22Rv1 (cell line): ENCODE measurements at regions not wholly inside any gene's neighbourhood (a gene's known extent, or its start where the extent isn't known, plus 50 kb on each side); places are given as distances from the start of the nearest gene placed in this dataset.
A peak's percentile ranks its signal among the peaks of the same experiment; 100 is the strongest.
"Not testable (repeated sequence)": the region's sequence is repeated elsewhere in the genome, so short reads cannot be mapped to it uniquely, and the experiment has no call there.

Experiments
- H3K27ac ChIP-seq: fragments of 450-650 bp; 2 replicates; pipeline ENCODE4 v1.5.1; 2017
- CTCF ChIP-seq: fragments of 450-650 bp; IDR thresholded peaks from 2 replicates; pipeline ENCODE4 v1.5.1; 2017; ENCODE audit warnings: mild to moderate bottlenecking
- ZFX ChIP-seq: fragments of 450-650 bp; IDR thresholded peaks from 2 replicates; pipeline ENCODE4 v1.6.1; 2017; ENCODE audit warnings: antibody characterized with exemption, borderline replicate concordance

- TF ChIP-seq CTCF: 0 out of 2 replicates have a peak, but pooled peaks have one; percentile 18
- no peak for TF ChIP-seq ZFX
- H3K27ac ChIP-seq: no peak overlapping the region
Measured at GRCh38 chr2:35454966-35455638, 900.5 kb upstream of the CRIM1 start.

- no peak overlapping the region for H3K27ac ChIP-seq
- TF ChIP-seq ZFX: no peak
- TF ChIP-seq CTCF: no peak
Measured at GRCh38 chr2:35447821-35448220, 907.8 kb upstream of the CRIM1 start.

- no peak overlapping the region for H3K27ac ChIP-seq
- no peak for TF ChIP-seq ZFX
- no peak for TF ChIP-seq CTCF
Measured at GRCh38 chr2:35447215-35447614, 908.4 kb upstream of the CRIM1 start.

- no peak overlapping the region for H3K27ac ChIP-seq
- no peak for TF ChIP-seq CTCF
- no peak for TF ChIP-seq ZFX
Measured at GRCh38 chr2:35443087-35443486, 912.5 kb upstream of the CRIM1 start.

- H3K27ac ChIP-seq: not testable (repeated sequence)
Measured at GRCh38 chr2:35441575-35441974, 914.0 kb upstream of the CRIM1 start.

GRCh38 chr2:35440308-35440707, 915.3 kb upstream of the CRIM1 start:
- H3K27ac ChIP-seq: not testable (repeated sequence)

GRCh38 chr2:35436893-35437292, 918.7 kb upstream of the CRIM1 start:
- not testable (repeated sequence) for H3K27ac ChIP-seq

- H3K27ac ChIP-seq: no peak overlapping the region
- TF ChIP-seq CTCF (peak; percentile 81), ZFX (no peak)
Measured at GRCh38 chr2:35428548-35428947, 927.0 kb upstream of the CRIM1 start.

- no peak overlapping the region for H3K27ac ChIP-seq
- TF ChIP-seq ZFX (no peak), CTCF (no peak)
Measured at GRCh38 chr2:35421485-35421884, 934.1 kb upstream of the CRIM1 start.
